SU-DHL-6 (cell line): ENCODE measurements at regions not wholly inside any gene's neighbourhood (a gene's known extent, or its start where the extent isn't known, plus 50 kb on each side); places are given as distances from the start of the nearest gene placed in this dataset.

Experiments
- H2AFZ ChIP-seq: fragments of 200-600 bp; sonication (generic); 2 replicates; pipeline ENCODE4 v1.6.1; 2014; ENCODE audit warnings: low read depth, mild to moderate bottlenecking, moderate library complexity, mixed read lengths, antibody characterized with exemption, low read length; ENCODE audit not compliant: severe bottlenecking
- H3F3A ChIP-seq: fragments of 200-600 bp; shearing (Covaris generic); 2 replicates; pipeline ENCODE4 v1.6.0; 2016; ENCODE audit warnings: antibody characterized with exemption, mild to moderate bottlenecking; ENCODE audit not compliant: insufficient read depth
- H3K27ac ChIP-seq: fragments of 200-600 bp; sonication (generic); 2 replicates; pipeline ENCODE4 v1.5.1; 2016; ENCODE audit warnings: low read depth, mild to moderate bottlenecking, low read length, moderate library complexity, mixed read lengths
- H3K27me3 ChIP-seq: fragments of 200-600 bp; sonication (generic), shearing (Covaris generic); 2 replicates; pipeline ENCODE4 v1.6.0; 2014; ENCODE audit warnings: mild to moderate bottlenecking, low read length
- H3K36me3 ChIP-seq: fragments of 200-600 bp; sonication (generic); 2 replicates; pipeline ENCODE4 v1.6.1; 2014; ENCODE audit warnings: mild to moderate bottlenecking, low read length, mixed read lengths
- H3K4me2 ChIP-seq: fragments of 300-600, 200-600 bp; shearing (Covaris generic), sonication (generic); 2 replicates; pipeline ENCODE4 v1.6.0; 2014; ENCODE audit warnings: low read length, low read depth, mild to moderate bottlenecking; ENCODE audit not compliant: poor library complexity, severe bottlenecking
- H3K4me3 ChIP-seq: fragments of 200-600 bp; sonication (generic); 2 replicates; pipeline ENCODE4 v1.5.1; 2014; ENCODE audit warnings: antibody characterized with exemption, low read length, mild to moderate bottlenecking, mixed read lengths; ENCODE audit not compliant: insufficient read depth, poor library complexity, severe bottlenecking
- H3K79me2 ChIP-seq: fragments of 200-600 bp; sonication (generic); 2 replicates; pipeline ENCODE4 v1.6.1; 2014; ENCODE audit warnings: mild to moderate bottlenecking, low read length, moderate library complexity; ENCODE audit not compliant: insufficient read depth
- H3K9ac ChIP-seq: fragments of 200-600 bp; sonication (generic); 2 replicates; pipeline ENCODE4 v1.7.0; 2014; ENCODE audit warnings: mild to moderate bottlenecking, low read length
- H3K9me2 ChIP-seq: fragments of 200-600 bp; sonication (generic); replicated peaks from 2 replicates; pipeline ENCODE4 v1.6.1; 2014; ENCODE audit warnings: low read length; ENCODE audit not compliant: insufficient read depth
- H3K9me3 ChIP-seq: fragments of 200-600 bp; sonication (generic); 2 replicates; pipeline ENCODE4 v1.6.1; 2014; ENCODE audit warnings: low read length, mixed read lengths; ENCODE audit not compliant: insufficient read depth
- H4K20me1 ChIP-seq: fragments of 200-600 bp; sonication (generic); 2 replicates; pipeline ENCODE4 v1.6.1; 2014; ENCODE audit warnings: low read depth, mild to moderate bottlenecking, antibody characterized with exemption, low read length, moderate library complexity, mixed read lengths
- CTCF ChIP-seq: fragments of 200-600 bp; sonication (generic); IDR thresholded peaks from one replicate; pipeline ENCODE4 v1.5.1; 2017; ENCODE audit warnings: antibody characterized with exemption, mild to moderate bottlenecking, low read length, moderate library complexity; ENCODE audit not compliant: insufficient read depth, poor library complexity, severe bottlenecking
- EZH2phosphoT487 ChIP-seq: fragments of 200-600 bp; sonication (generic), shearing (Covaris generic); conservative IDR thresholded peaks from 2 replicates; pipeline ENCODE4 v1.6.1; 2018; ENCODE audit warnings: mild to moderate bottlenecking, antibody characterized with exemption, low read length, moderate library complexity, mixed read lengths

- no peaks in the 10 kb centered on the region for H3F3A ChIP-seq
- no peaks in the 10 kb centered on the region for H3K27me3 ChIP-seq
- H2AFZ ChIP-seq: no peak overlapping the region
- no peak overlapping the region for H3K4me2 ChIP-seq
- no peaks in the 10 kb centered on the region for H3K9me3 ChIP-seq
- H3K27ac ChIP-seq: no peak overlapping the region
- H3K36me3 ChIP-seq: no peaks in the 10 kb centered on the region
- H3K4me3 ChIP-seq: no peak overlapping the region
- no peak overlapping the region for H3K9ac ChIP-seq
- no peaks in the 10 kb centered on the region for H3K9me2 ChIP-seq
- no peaks in the 10 kb centered on the region for H3K79me2 ChIP-seq
- H4K20me1 ChIP-seq: no peaks in the 10 kb centered on the region
- TF ChIP-seq CTCF: no peak
- no peak for TF ChIP-seq EZH2phosphoT487
Measured at GRCh38 chr4:177947607-177948006, 505.4 kb upstream of the AGA start.

DNA sequence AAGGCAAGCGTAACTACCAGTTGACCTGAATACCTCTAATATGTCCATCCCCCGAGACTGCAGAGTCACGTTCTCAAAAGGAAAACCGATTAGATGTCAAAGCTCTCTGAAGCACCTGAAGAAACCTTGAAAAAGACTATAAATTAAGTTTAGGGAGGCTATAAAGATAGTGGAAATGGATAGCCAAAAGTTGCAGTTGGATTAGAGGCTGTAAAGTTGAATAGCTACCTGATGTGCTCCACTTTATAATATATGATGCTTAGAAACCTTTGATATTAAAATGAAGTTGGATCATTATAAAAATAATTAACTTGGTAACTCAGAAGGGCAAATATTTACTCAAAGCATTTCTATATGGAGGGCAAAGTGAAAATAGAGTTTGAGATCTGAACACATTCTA is 506.6 kb upstream of the AGA start:
- Histone ChIP-seq H3K9ac (no peak overlapping the region), H3K36me3 (no peaks in the 10 kb centered on the region), H3F3A (no peaks in the 10 kb centered on the region), H3K9me2 (no peaks in the 10 kb centered on the region), H3K27me3 (no peaks in the 10 kb centered on the region), H3K9me3 (no peaks in the 10 kb centered on the region), H3K27ac (no peak overlapping the region), H3K4me3 (no peak overlapping the region), H3K79me2 (no peaks in the 10 kb centered on the region), H4K20me1 (no peaks in the 10 kb centered on the region), H2AFZ (no peak overlapping the region), H3K4me2 (no peak overlapping the region)
- no peak for TF ChIP-seq CTCF
- TF ChIP-seq EZH2phosphoT487: no peak

DNA sequence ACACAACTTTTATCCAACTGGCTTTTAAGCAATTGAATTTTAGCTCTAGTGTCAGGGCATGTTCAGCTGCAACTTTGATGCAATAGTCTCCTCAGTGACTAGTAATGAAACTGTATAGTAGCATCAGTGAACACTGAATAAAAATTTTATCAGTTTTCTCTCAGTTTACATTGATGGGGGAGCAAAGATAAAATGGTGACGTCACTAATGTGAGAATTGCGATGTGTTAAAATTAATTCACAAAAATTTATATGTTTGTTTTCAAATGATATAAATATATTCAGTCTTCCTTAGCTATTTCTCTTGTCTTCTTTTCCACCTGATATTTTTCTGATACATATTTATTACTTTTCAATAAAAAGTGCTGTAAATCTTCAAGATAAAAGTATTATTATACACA is 508.8 kb upstream of the AGA start:
- Histone ChIP-seq H3K4me3 (no peak overlapping the region), H3K36me3 (no peaks in the 10 kb centered on the region), H3K9me2 (no peaks in the 10 kb centered on the region), H3K4me2 (no peak overlapping the region), H2AFZ (no peak overlapping the region), H3K27me3 (no peaks in the 10 kb centered on the region), H3K27ac (no peak overlapping the region), H3K9ac (no peak overlapping the region), H4K20me1 (no peaks in the 10 kb centered on the region), H3K9me3 (no peaks in the 10 kb centered on the region), H3K79me2 (no peaks in the 10 kb centered on the region), H3F3A (no peaks in the 10 kb centered on the region)
- TF ChIP-seq CTCF (no peak), EZH2phosphoT487 (no peak)

- H3K9ac ChIP-seq: no peak overlapping the region
- no peaks in the 10 kb centered on the region for H3K36me3 ChIP-seq
- no peak overlapping the region for H2AFZ ChIP-seq
- H3K27me3 ChIP-seq: no peaks in the 10 kb centered on the region
- H3K4me3 ChIP-seq: no peak overlapping the region
- H4K20me1 ChIP-seq: no peaks in the 10 kb centered on the region
- no peaks in the 10 kb centered on the region for H3K79me2 ChIP-seq
- no peaks in the 10 kb centered on the region for H3K9me2 ChIP-seq
- H3K27ac ChIP-seq: no peak overlapping the region
- no peak for TF ChIP-seq CTCF
- no peak overlapping the region for H3K4me2 ChIP-seq
- H3K9me3 ChIP-seq: no peaks in the 10 kb centered on the region
- H3F3A ChIP-seq: no peaks in the 10 kb centered on the region
Measured at GRCh38 chr4:177952723-177953122, 510.5 kb upstream of the AGA start.
